ENCODE measurements at regions not wholly inside any gene's neighbourhood (a gene's known extent, or its start where the extent isn't known, plus 50 kb on each side); places are given as distances from the start of the nearest gene placed in this dataset.

DNA sequence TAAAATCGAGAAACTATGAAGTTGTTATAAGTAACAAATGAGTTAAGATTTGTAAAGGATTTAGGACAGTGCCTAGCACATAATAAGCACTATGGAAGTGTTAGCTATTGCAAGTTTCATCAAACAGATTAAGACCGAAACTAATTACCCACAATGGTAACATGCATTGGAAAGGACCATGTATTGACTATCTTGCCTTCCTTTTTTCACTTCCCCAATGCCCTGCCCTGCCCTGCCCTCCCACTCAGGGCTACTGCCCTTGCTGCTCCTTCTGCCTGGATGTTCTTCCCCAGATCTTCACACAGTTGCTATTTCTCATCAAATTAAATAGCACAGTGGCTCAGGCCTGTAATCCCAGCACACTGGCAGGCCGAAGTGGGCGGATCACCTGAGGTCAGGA is 202.1 kb upstream of the PSMD7 start:
- no peak for DNase-seq (ENCODE audit: low spot score)

DNA sequence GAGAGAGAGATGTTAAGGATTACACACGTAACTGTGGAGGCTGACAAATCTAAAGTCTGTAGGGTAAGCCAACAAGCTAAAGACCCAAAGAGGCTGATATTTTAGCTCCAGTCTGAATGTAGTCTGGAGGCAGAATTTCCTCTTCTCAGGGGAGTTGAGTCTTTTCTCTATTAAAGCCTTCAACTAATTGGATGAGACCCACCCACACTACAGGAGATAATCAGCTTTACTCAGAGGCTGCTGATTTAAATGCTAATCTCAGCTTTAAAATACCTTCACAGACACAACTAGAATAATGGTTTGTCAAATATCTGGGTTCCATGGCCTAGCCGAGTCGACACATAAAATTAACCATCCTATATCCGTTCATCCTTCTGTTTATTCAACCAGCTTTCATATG is 204.3 kb upstream of the PSMD7 start:
- DNase-seq (ENCODE audit: low spot score), result no peak

DNA sequence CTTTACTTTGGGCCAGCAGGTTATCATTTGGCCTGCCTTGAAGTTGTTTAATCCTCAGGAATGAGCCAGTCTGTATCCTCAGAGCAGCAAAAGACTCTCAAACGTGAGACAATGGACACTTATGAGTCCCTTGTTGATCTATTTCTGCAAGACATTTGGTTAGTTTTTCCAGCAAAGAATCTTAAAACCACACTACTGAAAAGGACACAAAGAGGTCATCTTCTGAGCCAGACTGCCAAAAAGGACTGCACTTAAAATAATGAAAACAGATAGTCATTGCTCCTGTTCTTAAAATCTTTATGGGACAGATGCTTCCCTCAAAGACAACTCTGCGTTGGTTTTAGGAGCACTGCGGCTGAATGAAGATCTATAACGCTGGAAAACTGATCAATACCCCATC is 205.7 kb upstream of the PSMD7 start:
- DNase-seq (ENCODE audit: low spot score), result no peak

DNA sequence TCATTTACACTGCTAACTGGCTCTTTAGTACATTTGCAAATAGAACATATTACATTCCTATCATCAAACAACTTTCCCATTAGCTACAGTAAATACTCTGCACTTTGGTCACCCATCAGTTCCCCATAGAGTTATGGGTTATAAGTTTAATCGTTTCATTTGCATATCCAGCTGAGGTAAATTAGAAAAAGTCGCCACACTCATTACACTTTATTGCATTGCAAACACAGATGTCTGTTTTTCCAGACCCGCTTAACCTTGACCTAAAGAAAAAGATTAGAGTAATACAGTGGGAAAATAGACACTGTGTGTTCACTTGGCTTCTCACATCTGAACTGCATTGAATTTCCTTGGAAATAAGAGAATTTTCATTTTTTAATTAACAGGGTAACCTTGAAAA is 213.1 kb upstream of the PSMD7 start:
- no peak for DNase-seq (ENCODE audit: low spot score)

DNA sequence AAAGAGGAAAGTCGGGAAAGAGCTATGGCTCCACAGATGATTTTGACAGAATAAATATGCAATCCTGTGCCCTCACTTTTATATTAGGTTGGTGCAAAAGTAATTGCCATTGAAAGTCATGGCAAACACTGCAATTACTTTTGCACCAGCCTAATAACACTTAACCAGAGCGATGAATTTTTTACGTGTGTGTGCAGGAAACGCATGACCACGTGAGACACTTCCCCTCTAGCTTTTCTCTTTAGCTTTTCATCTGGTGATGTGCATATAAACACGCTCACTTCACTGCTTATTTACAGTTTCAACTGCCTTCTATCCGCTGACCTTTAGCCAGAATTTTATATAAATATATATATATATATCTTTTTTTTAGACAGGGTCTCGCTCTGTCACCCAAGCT is 216.3 kb upstream of the PSMD7 start:
- DNase-seq (ENCODE audit: low spot score), result no peak

DNA sequence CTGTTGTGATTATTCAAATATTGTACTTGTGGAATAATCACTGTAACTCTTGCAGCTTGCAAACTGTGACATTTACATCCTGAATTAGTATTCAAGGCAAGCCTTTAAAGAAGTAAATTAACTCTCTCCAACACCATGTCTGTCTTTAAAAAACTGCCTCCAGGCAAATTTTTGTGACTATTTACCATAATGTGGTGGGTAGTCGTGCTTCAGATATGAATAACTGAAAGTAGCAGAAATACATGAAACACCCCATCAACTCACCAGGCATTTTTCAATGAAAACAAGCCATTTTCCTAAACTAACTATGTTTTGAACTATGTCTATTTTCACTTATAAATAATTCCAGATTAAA is 217.4 kb upstream of the PSMD7 start:
- no peak for DNase-seq (ENCODE audit: low spot score)

DNA sequence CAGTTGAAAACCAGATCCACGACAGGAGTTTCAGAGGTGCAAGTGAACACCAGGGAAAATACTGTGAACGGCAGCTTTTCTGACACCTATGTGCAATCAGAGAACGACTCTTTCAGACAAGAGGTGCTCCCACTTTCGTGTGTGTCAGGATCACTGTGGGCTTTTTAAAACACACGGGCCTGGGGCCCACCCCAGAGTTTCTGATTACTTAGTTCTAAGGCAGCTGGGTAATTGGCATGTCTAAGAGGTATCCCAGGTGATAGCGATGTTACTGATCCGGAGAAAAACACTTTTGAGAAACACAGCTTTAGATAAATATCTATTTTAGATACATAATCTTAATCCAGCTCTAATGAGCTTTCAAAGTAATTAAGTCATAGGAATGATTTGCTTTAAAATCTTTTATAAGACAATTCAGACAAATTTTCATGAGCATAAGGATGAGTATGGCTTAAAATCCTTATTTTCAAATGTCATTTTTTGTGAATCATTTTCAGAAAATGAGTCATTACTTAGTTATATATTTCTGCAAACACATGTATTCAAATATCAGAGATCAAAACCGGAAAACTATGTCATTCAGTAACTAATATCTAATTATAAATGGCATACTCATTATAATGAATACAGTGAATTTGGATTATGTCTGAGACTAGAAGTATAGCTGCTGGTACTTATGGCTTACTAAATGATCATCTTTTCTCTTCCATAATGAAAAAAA is 217.9 kb upstream of the PSMD7 start:
- DNase-seq (ENCODE audit: low spot score), result no peak

DNA sequence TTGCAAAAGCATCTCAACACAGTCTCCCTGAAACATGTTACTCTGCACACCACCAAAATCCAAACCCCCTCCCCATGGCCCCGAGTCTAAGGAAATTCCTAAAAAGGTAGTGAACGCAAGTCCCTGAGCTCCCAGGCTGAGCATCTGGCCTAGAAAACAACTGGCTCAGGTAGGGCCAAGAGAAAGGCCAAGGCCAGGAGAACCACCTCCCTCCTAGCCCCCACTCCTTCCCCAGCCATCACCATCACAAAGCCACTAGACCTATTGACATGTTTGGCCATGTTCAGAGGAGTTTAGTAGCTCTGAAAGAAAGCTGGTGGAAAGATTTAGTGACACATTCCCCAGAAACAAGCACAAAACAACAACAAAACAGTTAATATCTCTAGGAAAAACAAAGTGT is 220.0 kb upstream of the PSMD7 start:
- no peak for DNase-seq (ENCODE audit: low spot score)

DNA sequence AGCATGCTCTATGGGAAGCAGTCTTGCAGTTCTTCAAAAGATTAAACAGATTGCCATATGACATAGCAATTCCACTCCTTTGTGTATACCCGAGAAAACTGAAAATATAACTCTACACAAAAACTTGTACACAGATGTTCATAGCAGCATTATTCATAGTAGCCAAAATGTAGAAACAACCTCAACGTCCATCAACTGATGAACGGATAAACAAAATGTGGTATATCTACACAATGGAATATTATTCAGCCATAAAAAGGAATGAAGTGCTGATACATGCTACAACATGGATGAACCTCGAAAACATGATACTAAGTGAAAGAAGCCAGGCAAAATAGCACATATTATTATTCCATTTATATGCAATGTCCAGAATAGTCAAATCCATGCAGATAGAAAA is 221.2 kb upstream of the PSMD7 start:
- DNase-seq (ENCODE audit: low spot score), result no peak

DNA sequence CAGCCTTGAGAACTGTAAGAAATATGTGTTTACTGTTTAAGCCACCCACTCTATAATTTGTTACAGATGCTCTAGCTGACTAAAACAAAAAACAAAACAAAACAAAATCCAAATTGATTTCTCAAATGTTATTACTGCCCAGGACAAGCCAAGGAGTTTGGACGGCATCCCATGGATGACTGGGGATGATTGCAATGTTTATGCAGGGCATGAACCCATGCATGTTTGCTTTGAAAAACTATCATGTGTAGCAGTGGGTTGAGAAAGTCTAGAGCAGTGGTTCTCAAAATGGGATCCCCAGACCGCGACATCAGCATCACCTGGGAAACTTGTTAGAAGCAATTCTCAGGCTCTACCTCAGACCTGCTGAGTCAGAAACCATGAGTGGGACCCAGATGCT is 223.2 kb upstream of the PSMD7 start:
- DNase-seq (ENCODE audit: low spot score), result no peak

DNA sequence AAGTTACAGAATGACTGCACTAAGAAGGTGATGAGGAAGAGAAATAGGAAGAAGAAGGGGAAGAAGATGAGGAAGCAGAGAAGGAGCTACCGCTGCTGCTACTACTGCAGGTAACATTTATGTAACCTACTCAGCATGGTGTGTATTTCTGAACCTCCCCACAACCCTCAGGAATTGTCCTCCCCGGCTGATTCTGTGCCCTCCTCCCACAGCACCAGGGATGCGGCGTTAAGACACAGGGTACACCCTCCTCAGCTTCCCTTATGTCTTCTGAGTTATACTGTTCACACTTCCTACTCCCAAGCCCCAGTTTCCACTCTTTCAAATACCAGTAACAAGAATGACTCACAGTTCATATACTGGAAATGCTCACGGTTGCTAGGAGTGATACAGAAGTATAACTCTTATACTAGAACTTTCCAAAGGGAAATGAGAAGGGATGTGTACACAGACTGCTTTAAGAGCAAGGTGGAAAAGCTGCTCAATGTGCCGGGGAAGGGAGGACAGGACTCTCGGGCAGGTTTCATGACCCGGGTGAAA is 224.5 kb upstream of the PSMD7 start:
- DNase-seq (ENCODE audit: low spot score), result no peak

DNA sequence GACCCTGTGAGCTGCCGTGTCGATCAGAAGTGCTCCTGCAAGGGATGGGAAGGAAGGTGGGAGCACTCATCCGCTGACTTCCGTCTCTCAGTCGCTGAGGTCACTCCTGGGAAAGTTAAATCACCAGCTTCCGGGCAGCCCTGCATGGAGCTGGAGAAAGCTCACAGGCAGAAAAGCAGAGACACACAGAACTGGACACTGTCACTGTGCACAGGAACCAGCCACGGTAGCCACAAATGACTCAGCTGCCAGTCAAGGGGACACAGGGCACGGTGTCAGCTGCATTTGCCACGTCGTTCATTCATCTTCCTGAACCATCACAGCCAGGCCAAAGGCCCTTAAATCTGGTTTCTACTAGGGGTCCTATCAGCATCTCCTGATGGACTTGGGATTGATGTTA is 226.4 kb upstream of the PSMD7 start:
- no peak for DNase-seq (ENCODE audit: low spot score)

DNA sequence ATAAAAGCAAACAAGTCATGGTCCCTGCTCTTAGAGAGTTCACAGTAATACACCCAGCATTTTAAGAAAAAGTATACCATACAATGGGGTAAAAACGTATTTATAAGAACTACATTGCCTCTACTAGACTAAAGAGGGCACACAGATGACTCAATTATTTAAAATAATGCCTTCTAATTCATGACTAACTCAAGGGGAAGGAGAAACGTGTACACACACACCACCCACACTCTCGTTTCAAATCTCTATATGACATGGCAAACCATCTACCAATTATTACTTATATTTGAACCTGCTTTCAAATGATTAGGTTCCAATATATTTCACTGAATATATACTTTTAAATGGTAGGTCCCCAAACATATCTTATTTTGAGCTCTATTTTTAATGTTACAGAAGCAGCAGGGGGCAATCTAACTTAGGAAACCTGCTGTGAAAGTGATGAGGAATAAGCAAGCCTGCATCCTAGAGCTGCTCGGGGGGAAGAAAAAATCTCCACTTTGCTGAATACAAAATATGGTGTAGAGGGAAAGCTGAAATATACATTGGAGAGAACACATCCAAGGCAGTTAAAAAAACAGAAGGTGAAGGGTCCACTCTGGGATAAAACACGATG is 232.4 kb upstream of the PSMD7 start:
- no peak for DNase-seq (ENCODE audit: low spot score)

DNA sequence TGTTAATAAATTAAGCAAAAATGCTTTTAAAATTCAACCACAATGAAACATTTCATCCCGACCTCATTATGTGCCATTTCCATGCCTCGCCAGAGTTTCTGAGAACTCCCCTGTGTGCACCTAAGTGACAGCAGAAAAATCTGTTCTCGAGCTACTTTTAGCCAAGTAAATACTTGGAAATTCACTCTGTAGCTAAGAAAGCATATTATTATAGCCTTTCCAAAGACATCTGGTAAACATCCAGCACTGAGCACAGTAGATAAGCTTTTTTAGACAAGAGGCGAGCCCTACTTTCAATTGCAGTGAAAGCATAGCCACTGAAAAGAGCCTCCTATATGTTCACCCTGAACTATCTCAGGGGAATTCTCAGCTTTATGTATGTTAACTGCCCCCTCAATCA is 242.8 kb upstream of the PSMD7 start:
- peak; percentile 14 for DNase-seq (ENCODE audit: low spot score)

DNA sequence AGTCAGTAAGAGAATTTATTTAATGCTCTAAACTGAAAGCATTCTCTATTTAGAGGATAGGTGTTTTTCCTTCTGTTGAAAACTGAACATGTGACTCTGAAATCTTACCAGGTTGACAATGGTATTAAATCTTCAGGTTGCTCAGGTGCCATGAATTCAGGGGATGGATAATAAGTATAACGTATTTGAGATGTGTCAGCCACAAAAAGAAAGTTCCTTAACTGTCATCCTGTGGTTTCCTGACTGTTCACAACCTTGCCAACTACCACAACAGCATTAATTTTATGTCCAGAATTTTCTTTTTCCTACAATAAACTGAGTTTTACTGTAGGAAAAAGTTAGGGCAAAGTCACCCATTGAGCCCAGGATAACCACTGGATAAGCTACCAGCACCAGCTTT is 243.3 kb upstream of the PSMD7 start:
- no peak for DNase-seq (ENCODE audit: low spot score)

DNA sequence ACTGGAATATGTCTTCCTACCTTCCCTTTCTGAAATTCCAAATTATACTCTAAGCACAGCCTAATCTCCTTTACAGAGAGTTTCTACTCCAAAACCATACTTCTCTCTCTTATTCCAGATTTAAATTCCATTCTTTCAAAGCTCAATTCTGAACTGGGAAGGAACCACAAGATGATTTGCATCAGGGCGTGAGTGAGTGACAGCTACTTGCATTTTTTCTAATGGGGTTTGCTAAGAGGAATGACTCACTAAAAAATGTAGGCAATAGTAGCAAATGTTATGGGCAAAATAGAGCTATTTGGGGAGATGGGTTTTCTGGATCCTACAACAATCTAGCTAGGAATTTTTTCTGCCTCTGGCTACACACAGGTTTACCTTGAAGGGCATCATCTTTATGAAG is 244.6 kb upstream of the PSMD7 start:
- no peak for DNase-seq (ENCODE audit: low spot score)

DNA sequence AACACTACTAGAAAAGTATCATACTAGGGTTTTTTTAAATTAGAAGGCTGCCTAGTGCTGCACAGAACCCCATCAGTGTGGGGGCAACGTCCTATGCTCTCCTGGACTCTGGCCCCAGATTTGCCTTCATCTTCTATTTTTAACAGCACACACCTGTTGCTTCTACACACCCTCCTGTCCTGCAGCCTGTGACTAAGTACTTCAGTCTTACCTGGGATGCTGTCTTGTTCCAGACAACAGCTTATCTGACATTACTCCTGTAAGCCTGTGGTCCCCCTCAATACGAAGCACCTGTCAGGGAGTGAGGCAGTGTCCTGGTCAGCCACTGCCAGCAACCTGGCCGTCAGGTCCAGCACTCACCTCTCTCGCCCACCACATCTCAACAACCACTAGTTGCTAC is 247.6 kb upstream of the PSMD7 start:
- DNase-seq (ENCODE audit: low spot score), result no peak

DNA sequence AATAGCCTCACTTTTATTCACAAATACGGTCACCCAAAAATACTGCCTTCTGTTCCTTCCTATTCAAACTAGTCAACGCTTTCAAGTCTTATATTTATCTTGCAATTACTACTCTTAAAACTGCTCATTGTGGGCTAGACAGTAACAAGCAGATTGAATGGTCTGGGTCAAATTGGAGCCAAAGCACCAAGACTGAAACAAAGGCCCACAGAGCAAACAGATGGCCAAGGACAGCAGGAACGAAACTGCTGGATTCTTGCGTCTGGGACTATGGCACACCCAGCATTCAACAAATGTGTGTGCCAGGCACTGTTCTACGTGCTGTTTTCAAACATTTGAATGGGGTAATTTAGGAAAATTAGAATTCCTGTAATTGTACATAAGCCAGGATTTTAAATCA is 250.1 kb upstream of the PSMD7 start:
- peak; percentile 12 for DNase-seq (ENCODE audit: low spot score)

DNA sequence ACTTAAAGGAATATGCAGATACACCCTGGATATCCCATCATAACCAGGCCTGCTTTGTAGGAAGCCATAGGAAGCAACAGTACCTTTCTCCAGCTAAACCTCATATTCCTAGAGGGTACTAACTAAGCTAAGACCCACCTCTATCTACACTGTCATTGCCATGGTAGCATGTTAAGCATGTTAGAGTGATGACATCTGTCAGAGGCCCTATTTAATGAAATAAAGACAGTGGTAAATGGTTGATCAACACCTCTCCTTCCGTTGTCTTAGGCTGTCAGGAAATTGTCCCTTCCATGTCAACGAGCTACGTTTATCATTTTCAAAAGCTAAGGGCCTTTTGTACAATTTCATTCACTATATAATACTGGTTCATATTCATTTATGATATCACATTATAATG is 251.1 kb upstream of the PSMD7 start:
- no peak for DNase-seq (ENCODE audit: low spot score)

DNA sequence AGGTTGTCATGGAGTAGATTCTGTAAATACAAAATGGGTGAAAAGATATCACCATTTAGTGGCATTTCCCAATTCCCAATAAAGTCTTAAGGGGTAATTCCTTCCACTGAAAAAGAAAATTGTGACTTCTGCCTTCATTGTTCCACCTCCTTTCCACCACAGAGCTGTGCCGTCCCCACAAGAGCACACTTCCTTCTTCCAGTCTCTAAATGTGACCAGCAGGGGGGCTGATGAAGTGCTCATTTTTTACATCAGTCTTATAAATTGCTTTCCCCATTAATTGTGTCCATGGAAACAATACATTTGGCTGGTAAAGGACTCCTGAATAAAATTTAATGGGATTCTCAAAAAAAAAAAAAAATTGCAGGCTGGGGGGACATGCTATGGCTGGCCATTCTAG is 260.8 kb upstream of the PSMD7 start:
- no peak for DNase-seq (ENCODE audit: low spot score)

DNA sequence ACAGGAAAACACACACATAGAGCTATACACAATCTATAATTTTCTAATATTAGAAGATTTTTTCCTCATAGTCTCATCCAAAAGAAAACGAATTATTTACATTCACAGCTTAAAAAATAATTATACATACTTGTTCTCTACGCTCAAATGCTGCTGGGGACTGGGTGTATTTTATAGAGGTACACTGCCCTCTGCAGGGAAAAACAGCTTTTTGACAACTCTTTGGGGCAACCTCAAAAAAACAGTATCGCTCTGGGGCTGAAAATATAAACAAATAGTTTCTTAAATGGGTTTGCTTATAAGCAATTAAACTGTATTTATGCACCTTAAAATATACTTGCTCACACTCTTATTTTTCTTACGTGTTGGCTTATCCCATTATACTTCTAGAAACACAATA is 261.8 kb upstream of the PSMD7 start:
- peak; percentile 49 for DNase-seq (ENCODE audit: low spot score)

DNA sequence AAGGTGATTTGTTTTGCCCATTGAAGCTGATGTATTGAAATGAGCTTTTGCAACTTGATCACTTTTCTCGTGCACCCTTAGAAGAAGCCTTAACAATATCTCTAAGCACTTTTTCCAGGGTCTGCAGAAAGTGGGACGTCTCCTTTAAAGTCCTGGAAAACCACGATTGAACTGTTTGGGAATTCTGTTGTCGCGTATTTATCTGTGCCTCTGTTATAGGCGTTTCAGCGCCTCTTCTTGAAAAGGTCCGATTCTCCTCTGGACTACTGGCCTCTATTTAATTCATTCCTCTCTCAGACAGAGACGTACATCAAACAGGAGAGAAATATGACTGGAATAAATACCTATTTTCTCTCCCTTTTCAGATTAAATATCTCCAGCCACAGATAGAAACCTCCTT is 262.4 kb upstream of the PSMD7 start:
- no peak for DNase-seq (ENCODE audit: low spot score)

DNA sequence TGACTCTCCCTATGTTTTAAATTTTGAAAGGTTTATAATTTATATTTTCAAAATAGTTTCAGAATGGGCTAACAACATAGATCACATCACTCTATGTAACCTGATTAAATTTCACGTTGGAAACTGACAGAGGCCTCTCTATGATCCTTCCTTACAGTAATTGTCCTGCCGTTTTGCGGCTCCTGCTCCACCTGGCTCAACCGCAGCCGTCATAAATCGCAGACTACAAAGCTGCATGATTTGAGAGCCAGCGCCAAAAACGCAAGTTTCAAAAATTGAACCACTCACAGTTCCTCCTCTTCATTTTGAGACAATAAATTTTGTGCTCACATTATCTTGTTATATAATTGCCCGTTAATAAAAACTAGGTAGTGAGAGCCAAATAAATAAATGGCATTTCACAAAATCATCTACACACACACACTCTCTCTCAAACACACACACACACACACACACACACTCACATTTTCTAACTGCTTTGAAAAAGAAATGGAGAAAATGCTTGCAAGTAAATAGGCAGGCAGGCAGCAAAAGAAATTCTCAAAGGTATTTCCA is 263.1 kb upstream of the PSMD7 start:
- no peak for DNase-seq (ENCODE audit: low spot score)

DNA sequence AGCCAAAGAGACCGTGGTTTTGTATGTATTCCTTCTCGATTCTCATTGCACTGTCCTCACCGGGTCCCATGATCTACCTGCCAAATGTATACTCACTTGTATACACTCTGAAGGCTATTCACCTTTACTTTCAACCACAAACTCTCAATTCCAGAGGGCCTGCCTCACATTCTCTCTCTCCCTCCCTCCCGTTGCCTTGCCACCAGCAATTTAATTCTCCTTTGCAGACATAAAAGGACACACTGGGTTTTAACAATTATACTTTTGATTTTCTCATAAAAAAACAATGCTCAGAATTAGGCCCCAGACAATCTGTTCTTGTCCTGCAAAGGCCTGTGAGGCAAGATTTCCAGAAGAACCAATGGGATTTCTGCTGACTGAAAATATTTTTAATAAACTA is 265.1 kb upstream of the PSMD7 start:
- DNase-seq (ENCODE audit: low spot score), result no peak

All from pons (tissue), 1 donor.